Adrenal gland (tissue), 9 donors: ENCODE measurements at regions not wholly inside any gene's neighbourhood (a gene's known extent, or its start where the extent isn't known, plus 50 kb on each side); places are given as distances from the start of the nearest gene placed in this dataset.

Experiments
- DNase-seq, 7 donors: peaks; one replicate each; pipeline ENCODE4 v3.0.0-alpha.2; 2019 to 2020
- H3K27ac ChIP-seq, 5 donors: fragments of 200-600 bp; sonication (generic) in 4 of 5; 1 replicate in 3 of 5; 2 replicates in 2 of 5; pipeline versions ENCODE4 v1.5.1 to v1.8.0; 2016 to 2020; ENCODE audit warnings: mild to moderate bottlenecking in 1 of 5
- H3K27me3 ChIP-seq: fragments of 200-600 bp; 2 replicates; pipeline ENCODE4 v1.8.0; 2021
- H3K36me3 ChIP-seq, 2 donors: fragments of 200-600 bp; replicated peaks in 1 of 2; 1 replicate in 1 of 2; 2 replicates in 1 of 2; pipeline versions ENCODE4 v1.5.1 to v1.8.0; 2018 to 2022
- H3K4me1 ChIP-seq, 2 donors: fragments of 200-600 bp; replicated peaks in 1 of 2; 1 replicate in 1 of 2; 2 replicates in 1 of 2; pipeline versions ENCODE4 v1.5.1 to v1.8.0; 2018 to 2021
- H3K4me3 ChIP-seq, 4 donors: fragments of 200-600 bp; sonication (generic) in 3 of 4; one replicate each; pipeline ENCODE4 v1.5.1; 2016 to 2018
- H3K9me3 ChIP-seq, 3 donors: fragments of 200-600 bp; sonication (generic) in 1 of 3; replicated peaks in 1 of 3; 1 replicate in 2 of 3; 2 replicates in 1 of 3; pipeline versions ENCODE4 v1.5.1 to v1.8.0; 2016 to 2021
- CTCF ChIP-seq, 6 experiments: fragments of 450-650 bp in 4 of 6; fragments of 200-600 bp in 2 of 6; sonication (generic) in 1 of 6; IDR thresholded peaks; 1 replicate in 5 of 6; 2 replicates in 1 of 6; pipeline versions ENCODE4 v1.5.1 to v1.8.0; 2016 to 2021; ENCODE audit warnings: antibody characterized with exemption in 6 of 6, mild to moderate bottlenecking in 2 of 6, moderate library complexity in 1 of 6
- POLR2A ChIP-seq, 2 donors: fragments of 450-650 bp; IDR thresholded peaks; one replicate each; pipeline ENCODE4 v1.6.1; 2017; ENCODE audit warnings: antibody characterized with exemption in 2 of 2, mild to moderate bottlenecking in 2 of 2, moderate library complexity in 1 of 2
- WGBS, 4 donors: extraction: QIAGEN DNeasy Blood & Tissue Kit in 2 of 4; methylation state at CpG; one replicate each; pipeline versions ENCODE4 v1.1.5 to v1.1.7; 2013 to 2017; 5-methylcytosine and 5-hydroxymethylcytosine counted together
- intact Hi-C, 2 donors: fragments of 100-400 bp; cut with DNase I; formaldehyde crosslinking; loops; one replicate each; pipeline versions ENCODE4 v1.14.1 to v1.15.0; 2022 to 2023
- donor health status: healthy with polysubstance abuse.
- donor health status: Bipolar disorder and iron deficiency.
- donor health status: DM: yes; HTN: yes; CAD: no.
- donor health status: DM: no; HTN: no; CAD: no.
- donor health status: DM: no; HTN: no; CAD: no.

GRCh38 chr3:34858067-34858660 is 781.2 kb upstream of the ARPP21 start:
- H3K9me3 ChIP-seq = no peaks in the 10 kb centered on the region
- no peak for DNase-seq
- H3K4me1 ChIP-seq = no peaks in the 10 kb centered on the region
- no peaks in the 10 kb centered on the region for H3K27me3 ChIP-seq
- TF ChIP-seq POLR2A (IDR thresholded peaks at IDR 0.05) = no peak
- no peak for TF ChIP-seq CTCF (IDR thresholded peaks at IDR 0.05)
- WGBS, 4 donors = 77 to 86% (median 79%) methylated on average over 3 of the region's 3 CpGs
- intact Hi-C loops = no loop called here
- H3K27ac ChIP-seq = no peak overlapping the region
- no peak overlapping the region for H3K4me3 ChIP-seq
- no peaks in the 10 kb centered on the region for H3K36me3 ChIP-seq

GRCh38 chr3:34859746-34860145 is 779.6 kb upstream of the ARPP21 start:
- H3K27me3 ChIP-seq = no peaks in the 10 kb centered on the region
- no peak overlapping the region for H3K4me3 ChIP-seq
- H3K27ac ChIP-seq = no peak overlapping the region
- no peaks in the 10 kb centered on the region for H3K4me1 ChIP-seq
- 68 to 81% (median 71%) methylated on average over 1 of the region's 1 CpG for WGBS, 4 donors
- intact Hi-C loops = no loop called here
- H3K9me3 ChIP-seq = no peaks in the 10 kb centered on the region
- H3K36me3 ChIP-seq = no peaks in the 10 kb centered on the region
- no peak for DNase-seq
- TF ChIP-seq CTCF (IDR thresholded peaks at IDR 0.05) (no peak), POLR2A (IDR thresholded peaks at IDR 0.05) (no peak)

- no peaks in the 10 kb centered on the region for H3K36me3 ChIP-seq
- no peak overlapping the region for H3K27ac ChIP-seq
- 63 to 80% (median 67%) methylated on average over 3 to 4 of the region's 4 CpGs for WGBS, 4 donors
- TF ChIP-seq POLR2A (IDR thresholded peaks at IDR 0.05) = no peak
- no peak for TF ChIP-seq CTCF (IDR thresholded peaks at IDR 0.05)
- DNase-seq = no peak
- H3K4me3 ChIP-seq = no peak overlapping the region
- no peaks in the 10 kb centered on the region for H3K9me3 ChIP-seq
- no peaks in the 10 kb centered on the region for H3K4me1 ChIP-seq
- H3K27me3 ChIP-seq = no peaks in the 10 kb centered on the region
- intact Hi-C loops = no loop called here
These were observed 776.9 kb upstream of the ARPP21 start for GRCh38 chr3:34862456-34862855.

- Histone ChIP-seq H3K4me1 (no peaks in the 10 kb centered on the region), H3K36me3 (no peaks in the 10 kb centered on the region), H3K27ac (no peak overlapping the region), H3K27me3 (no peaks in the 10 kb centered on the region), H3K4me3 (no peak overlapping the region), H3K9me3 (no peaks in the 10 kb centered on the region)
- whole genome bisulfite sequencing, 4 donors = 44 to 84% (median 63%) methylated on average over 1 of the region's 1 CpG
- TF ChIP-seq POLR2A (IDR thresholded peaks at IDR 0.05) (no peak), CTCF (IDR thresholded peaks at IDR 0.05) (no peak)
- no peak for DNase-seq
- intact Hi-C loops = no loop called here
These were observed 775.8 kb upstream of the ARPP21 start for GRCh38 chr3:34863485-34863884.
